ENCODE measurements at regions not wholly inside any gene's neighbourhood (a gene's known extent, or its start where the extent isn't known, plus 50 kb on each side); places are given as distances from the start of the nearest gene placed in this dataset.
"Not testable (repeated sequence)": the region's sequence is repeated elsewhere in the genome, so short reads cannot be mapped to it uniquely, and the experiment has no call there.

- not testable (repeated sequence) for TF ChIP-seq CTCF (IDR thresholded peaks at IDR 0.05; ENCODE audit: poor library complexity); EZH2 (IDR thresholded peaks at IDR 0.05; ENCODE audit: borderline replicate concordance); EZH2phosphoT487 (IDR thresholded peaks at IDR 0.05; ENCODE audit: low read depth, severe bottlenecking, unreplicated experiment)
These were observed 57.5 kb downstream of the SYT15B start for GRCh38 chr10:47705698-47706414.

All from hepatocyte (in vitro differentiated cells).